Heart left ventricle (tissue), 16 donors: ENCODE measurements at regions not wholly inside any gene's neighbourhood (a gene's known extent, or its start where the extent isn't known, plus 50 kb on each side); places are given as distances from the start of the nearest gene placed in this dataset.
"Not testable (repeated sequence)": the region's sequence is repeated elsewhere in the genome, so short reads cannot be mapped to it uniquely, and the experiment has no call there.

ENCODE experiments used
- ATAC-seq, 4 donors: fragments of 200-7000 bp; cut with Tn5 transposase; one replicate each; pipeline ENCODE4 v1.9.1; 2020 to 2022; ENCODE audit warnings: moderate library complexity in 4 of 4, mild to moderate bottlenecking in 3 of 4, moderate number of reproducible peaks in 1 of 4
- DNase-seq, 5 donors: peaks; one replicate each; pipeline ENCODE4 v3.0.0-alpha.2; 2020
- H3K27ac ChIP-seq, 12 donors: fragments of 200-600 bp; sonication (generic) in 4 of 12; one replicate each; pipeline versions ENCODE4 v1.5.0 to v1.8.0; 2016 to 2022; ENCODE audit warnings: mild to moderate bottlenecking in 2 of 12
- H3K27me3 ChIP-seq, 9 donors: fragments of 200-600 bp; sonication (generic) in 2 of 9; one replicate each; pipeline versions ENCODE4 v1.5.1 to v1.8.0; 2016 to 2022; ENCODE audit warnings: mild to moderate bottlenecking in 3 of 9
- H3K36me3 ChIP-seq, 9 donors: fragments of 200-600 bp; sonication (generic) in 2 of 9; one replicate each; pipeline versions ENCODE4 v1.5.0 to v1.8.0; 2018 to 2022; ENCODE audit warnings: mild to moderate bottlenecking in 2 of 9
- H3K4me1 ChIP-seq, 12 donors: fragments of 200-600 bp; sonication (generic) in 4 of 12; one replicate each; pipeline versions ENCODE4 v1.5.0 to v1.8.0; 2016 to 2022; ENCODE audit warnings: mild to moderate bottlenecking in 3 of 12
- H3K4me3 ChIP-seq, 12 donors: fragments of 200-600 bp; sonication (generic) in 4 of 12; one replicate each; pipeline versions ENCODE4 v1.5.0 to v1.8.0; 2017 to 2022; ENCODE audit warnings: mild to moderate bottlenecking in 9 of 12, moderate library complexity in 4 of 12
- H3K9me3 ChIP-seq, 12 donors: fragments of 200-600 bp; sonication (generic) in 4 of 12; one replicate each; pipeline versions ENCODE4 v1.5.0 to v1.8.0; 2016 to 2022; ENCODE audit warnings: mild to moderate bottlenecking in 1 of 12
- CTCF ChIP-seq, 12 donors: fragments of 200-600 bp; sonication (generic) in 4 of 12; IDR thresholded peaks; one replicate each; pipeline versions ENCODE4 v1.5.0 to v1.8.0; 2018 to 2022; ENCODE audit warnings: antibody characterized with exemption in 12 of 12, mild to moderate bottlenecking in 5 of 12
- POLR2A ChIP-seq, 2 donors: fragments of 450-650 bp; IDR thresholded peaks; one replicate each; pipeline ENCODE4 v1.6.1; 2017; ENCODE audit warnings: antibody characterized with exemption in 2 of 2, mild to moderate bottlenecking in 2 of 2, moderate library complexity in 2 of 2
- WGBS, 4 donors: extraction: QIAGEN DNeasy Blood & Tissue Kit in 2 of 4; methylation state at CpG; one replicate each; pipeline versions ENCODE4 v1.1.5 to v1.1.7; 2013 to 2018; 5-methylcytosine and 5-hydroxymethylcytosine counted together
- intact Hi-C, 10 donors: fragments of 100-400 bp; cut with DNase I; formaldehyde crosslinking; loops; one replicate each; pipeline versions ENCODE4 v1.11.1 to v1.14.2; 2022
- donor health status: ischemic (EF 13 %, LVEDD 7.1; RV severe dilation, severe dysfunction).
- donor health status: healthy with polysubstance abuse.
- donor health status: DM: no; HTN: yes; CAD: no.
- donor health status: DM: no; HTN: no; CAD: no.
- donor health status: ischemic (EF 25% LVEDD 6.9; RV normal size, moderate dysfunction).
- donor health status: ischemic (EF 25% LVEDD 5.7; RV mildly dilated, moderate dysfunction).
- donor health status: healthy.
- donor health status: DM: yes; HTN: yes; CAD: no.
- donor health status: ischemic (EF 35%, LVEDD 5.7; RV mildly dilated, moderate dysfunction).
- donor health status: nonischemic (EF 11% LVEDD 7.7; RV severe dilation, severe dysfunction).
- donor health status: DM: yes; HTN: yes; CAD: no.
- donor health status: PGD.
- donor health status: ischemic (EF 29% LVEDD 5.4; RV normal size, mild dysfunction).
- donor health status: nonischemic (EF 23%, LVEDD 6.1; RV moderate dilation, normal function).

- H3K9me3 ChIP-seq, DNase-seq, H3K4me3 ChIP-seq, intact Hi-C loops, H3K27ac ChIP-seq, H3K27me3 ChIP-seq, H3K36me3 ChIP-seq, H3K4me1 ChIP-seq, ATAC-seq: not testable (repeated sequence)
- WGBS, 4 donors = 71 to 91% (median 82%) methylated on average over 1 of the region's 1 CpG
These were observed 416.5 kb downstream of the ANKRD30B start for GRCh38 chr18:15164446-15164845.

- ATAC-seq (no peak), DNase-seq (peak in 1 of 5 donors; percentile 42)
These were observed 417.1 kb downstream of the ANKRD30B start for GRCh38 chr18:15165048-15165447.

GRCh38 chr18:15193028-15193427, 445.1 kb downstream of the ANKRD30B start:
- 39 to 43% (median 40%) methylated on average over 2 of the region's 2 CpGs for WGBS, 4 donors
- H3K27ac ChIP-seq, intact Hi-C loops, H3K4me1 ChIP-seq, ATAC-seq, H3K4me3 ChIP-seq, H3K36me3 ChIP-seq, DNase-seq: not testable (repeated sequence)
- H3K27me3 ChIP-seq = peaks cover 0 to 18% (median 9%) of the 10 kb centered on the region in 9 donors
- peaks cover 0 to 14% (median 0%) of the 10 kb centered on the region in 12 donors for H3K9me3 ChIP-seq

More at GRCh38 chr18:15165048-15165447, 417.1 kb downstream of the ANKRD30B start:
- Histone ChIP-seq H3K27ac (no peak overlapping the region), H3K4me1 (no peaks in the 10 kb centered on the region), H3K36me3 (no peaks in the 10 kb centered on the region), H3K9me3 (no peaks in the 10 kb centered on the region), H3K4me3 (peak overlapping the region in 2 of 12 donors; percentile 9 to 17), H3K27me3 (peaks cover 0 to 5% (median 0%) of the 10 kb centered on the region in 9 donors)
- intact Hi-C loops = no loop called here
- 11 to 28% (median 21%) methylated on average over 30 of the region's 30 CpGs for WGBS, 4 donors
- TF ChIP-seq POLR2A (IDR thresholded peaks at IDR 0.05) = no peak
- TF ChIP-seq CTCF (IDR thresholded peaks at IDR 0.05) = no peak

GRCh38 chr18:15193813-15194212, 445.8 kb downstream of the ANKRD30B start:
- DNase-seq, H3K4me3 ChIP-seq, intact Hi-C loops, H3K4me1 ChIP-seq, H3K36me3 ChIP-seq, H3K27ac ChIP-seq, ATAC-seq: not testable (repeated sequence)
- WGBS, 4 donors = 33 to 46% (median 38%) methylated on average over 3 of the region's 3 CpGs
- Histone ChIP-seq H3K9me3 (peaks cover 0 to 14% (median 0%) of the 10 kb centered on the region in 12 donors), H3K27me3 (peaks cover 0 to 24% (median 11%) of the 10 kb centered on the region in 9 donors)

GRCh38 chr18:15197338-15198115, 449.6 kb downstream of the ANKRD30B start:
- WGBS, 4 donors = 8 to 17% (median 13%) methylated on average over 52 to 58 of the region's 58 CpGs
- Histone ChIP-seq H3K9me3 (peaks cover 0 to 12% (median 0%) of the 10 kb centered on the region in 12 donors), H3K4me3 (peak overlapping the region; percentile 2 to 54 (median 36)), H3K27ac (peak overlapping the region in 1 of 12 donors; percentile 29), H3K27me3 (peaks cover 0 to 26% (median 11%) of the 10 kb centered on the region in 9 donors)
- ATAC-seq, H3K36me3 ChIP-seq, H3K4me1 ChIP-seq, intact Hi-C loops: not testable (repeated sequence)
- DNase-seq = peak in 3 of 5 donors; percentile 26 to 66 (median 29)

GRCh38 chr18:15198116-15198389, 450.1 kb downstream of the ANKRD30B start:
- ATAC-seq (no peak), DNase-seq (no peak)
- H3K4me1 ChIP-seq = peaks cover 0 to 8% (median 0%) of the 10 kb centered on the region in 12 donors
- TF ChIP-seq POLR2A (IDR thresholded peaks at IDR 0.05) = no peak
- TF ChIP-seq CTCF (IDR thresholded peaks at IDR 0.05) = no peak
- intact Hi-C loops = no loop called here
- H3K4me3 ChIP-seq = peak overlapping the region; percentile 2 to 54 (median 36)
- peaks cover 0 to 26% (median 11%) of the 10 kb centered on the region in 9 donors for H3K27me3 ChIP-seq
- peak overlapping the region in 1 of 12 donors; percentile 29 for H3K27ac ChIP-seq
- 2 to 13% (median 8%) methylated on average over 30 of the region's 30 CpGs for WGBS, 4 donors
- H3K36me3 ChIP-seq = no peaks in the 10 kb centered on the region
- H3K9me3 ChIP-seq = peaks cover 0 to 12% (median 0%) of the 10 kb centered on the region in 12 donors
